Hepatocyte (in vitro differentiated cells): ENCODE measurements at regions not wholly inside any gene's neighbourhood (a gene's known extent, or its start where the extent isn't known, plus 50 kb on each side); places are given as distances from the start of the nearest gene placed in this dataset.

Source experiments
- DNase-seq: peaks from one replicate; pipeline ENCODE4 v3.0.0-alpha.2; 2016; ENCODE audit warnings: low spot score
- H2AFZ ChIP-seq: fragments of 200-600 bp; sonication (generic); 2 replicates; pipeline ENCODE4 v1.6.0; 2016; ENCODE audit warnings: antibody characterized with exemption, mild to moderate bottlenecking
- H3K27ac ChIP-seq: fragments of 200-600 bp; sonication (generic); 2 replicates; pipeline ENCODE4 v1.5.1; 2016; ENCODE audit warnings: mild to moderate bottlenecking
- H3K27me3 ChIP-seq: fragments of 200-600 bp; sonication (generic); 2 replicates; pipeline ENCODE4 v1.6.1; 2016
- H3K36me3 ChIP-seq: fragments of 200-600 bp; sonication (generic); replicated peaks from 2 replicates; pipeline ENCODE4 v1.5.1; 2016; ENCODE audit warnings: low read depth; ENCODE audit not compliant: insufficient read depth
- H3K4me1 ChIP-seq: fragments of 200-600 bp; sonication (generic); 2 replicates; pipeline ENCODE4 v1.5.1; 2016; ENCODE audit warnings: mild to moderate bottlenecking, moderate library complexity; ENCODE audit not compliant: insufficient read depth
- H3K4me2 ChIP-seq: fragments of 200-600 bp; sonication (generic); 2 replicates; pipeline ENCODE4 v1.6.0; 2016
- H3K4me3 ChIP-seq: fragments of 200-600 bp; sonication (generic); 2 replicates; pipeline ENCODE4 v1.5.1; 2016; ENCODE audit warnings: mild to moderate bottlenecking
- H3K79me2 ChIP-seq: fragments of 200-600 bp; sonication (generic); 2 replicates; pipeline ENCODE4 v1.6.0; 2017; ENCODE audit warnings: mild to moderate bottlenecking
- H3K9me2 ChIP-seq: fragments of 200-600 bp; sonication (generic); replicated peaks from 2 replicates; pipeline ENCODE4 v1.6.0; 2017; ENCODE audit warnings: mild to moderate bottlenecking; ENCODE audit not compliant: insufficient read depth
- H3K9me3 ChIP-seq: fragments of 200-600 bp; sonication (generic); 2 replicates; pipeline ENCODE4 v1.5.1; 2016; ENCODE audit warnings: low read depth, mild to moderate bottlenecking
- H4K20me1 ChIP-seq: fragments of 200-600 bp; sonication (generic); 2 replicates; pipeline ENCODE4 v1.6.0; 2016; ENCODE audit warnings: mild to moderate bottlenecking; ENCODE audit not compliant: insufficient read depth, poor library complexity, severe bottlenecking
- EZH2 ChIP-seq: fragments of 200-600 bp; sonication (generic); IDR thresholded peaks from 2 replicates; pipeline ENCODE4 v1.6.1; 2016; ENCODE audit warnings: antibody characterized with exemption, mild to moderate bottlenecking, borderline replicate concordance
- EZH2phosphoT487 ChIP-seq: fragments of 200-600 bp; sonication (generic); IDR thresholded peaks from one replicate; pipeline ENCODE4 v1.6.1; 2018; ENCODE audit warnings: antibody characterized with exemption, mild to moderate bottlenecking, low read depth, moderate library complexity; ENCODE audit not compliant: unreplicated experiment, severe bottlenecking
- WGBS: methylation state at CpG from one replicate; pipeline ENCODE4 v1.1.6; 2016; ENCODE audit warnings: low lambda C conversion rate; ENCODE audit errors: missing lambda C conversion rate; 5-methylcytosine and 5-hydroxymethylcytosine counted together
- TF ChIP-seq, protein P1 (sequence below): fragments of 200-600 bp; sonication (generic); IDR thresholded peaks from 2 replicates; pipeline ENCODE4 v1.5.1; 2016; ENCODE audit warnings: antibody characterized with exemption, mild to moderate bottlenecking; ENCODE audit not compliant: poor library complexity

DNA sequence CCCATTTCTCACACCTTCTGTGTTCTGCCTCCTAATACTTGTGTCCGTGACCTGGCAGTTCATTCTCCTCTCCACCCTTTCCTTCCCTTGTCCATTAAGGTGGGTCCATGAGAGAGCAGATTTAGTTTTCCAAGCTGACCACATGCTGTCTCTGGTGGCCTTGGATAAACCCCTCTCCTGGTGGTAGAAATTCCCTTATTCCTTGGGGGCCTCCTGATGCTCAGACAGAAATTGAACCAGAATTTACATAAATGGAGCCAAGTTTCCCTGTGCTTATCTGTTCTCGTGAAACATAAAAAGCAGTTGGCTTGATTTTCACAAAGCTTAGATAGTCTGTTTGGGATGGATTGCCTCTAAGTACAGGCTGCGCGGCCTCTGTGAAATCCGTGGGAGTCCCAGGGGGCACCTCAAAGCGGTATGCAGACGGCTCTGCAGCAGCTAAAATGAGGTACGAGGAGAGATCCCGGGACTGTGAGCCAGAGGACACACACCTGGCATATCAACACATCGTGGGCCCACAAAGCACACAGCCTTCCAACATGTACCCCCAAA lies 101.0 kb upstream of the NMNAT3 start:
- Histone ChIP-seq H3K4me2 (no peak overlapping the region), H4K20me1 (no peaks in the 10 kb centered on the region), H2AFZ (no peak overlapping the region), H3K36me3 (no peaks in the 10 kb centered on the region), H3K79me2 (no peaks in the 10 kb centered on the region), H3K27me3 (no peaks in the 10 kb centered on the region), H3K4me3 (no peak overlapping the region), H3K9me3 (no peaks in the 10 kb centered on the region), H3K9me2 (no peaks in the 10 kb centered on the region), H3K27ac (no peak overlapping the region), H3K4me1 (peaks cover 4% of the 10 kb centered on the region)
- 60% methylated on average over 10 of the region's 10 CpGs for WGBS
- no peak for DNase-seq
- TF ChIP-seq EZH2 (no peak), EZH2phosphoT487 (no peak)
- TF ChIP-seq, protein P1, sequence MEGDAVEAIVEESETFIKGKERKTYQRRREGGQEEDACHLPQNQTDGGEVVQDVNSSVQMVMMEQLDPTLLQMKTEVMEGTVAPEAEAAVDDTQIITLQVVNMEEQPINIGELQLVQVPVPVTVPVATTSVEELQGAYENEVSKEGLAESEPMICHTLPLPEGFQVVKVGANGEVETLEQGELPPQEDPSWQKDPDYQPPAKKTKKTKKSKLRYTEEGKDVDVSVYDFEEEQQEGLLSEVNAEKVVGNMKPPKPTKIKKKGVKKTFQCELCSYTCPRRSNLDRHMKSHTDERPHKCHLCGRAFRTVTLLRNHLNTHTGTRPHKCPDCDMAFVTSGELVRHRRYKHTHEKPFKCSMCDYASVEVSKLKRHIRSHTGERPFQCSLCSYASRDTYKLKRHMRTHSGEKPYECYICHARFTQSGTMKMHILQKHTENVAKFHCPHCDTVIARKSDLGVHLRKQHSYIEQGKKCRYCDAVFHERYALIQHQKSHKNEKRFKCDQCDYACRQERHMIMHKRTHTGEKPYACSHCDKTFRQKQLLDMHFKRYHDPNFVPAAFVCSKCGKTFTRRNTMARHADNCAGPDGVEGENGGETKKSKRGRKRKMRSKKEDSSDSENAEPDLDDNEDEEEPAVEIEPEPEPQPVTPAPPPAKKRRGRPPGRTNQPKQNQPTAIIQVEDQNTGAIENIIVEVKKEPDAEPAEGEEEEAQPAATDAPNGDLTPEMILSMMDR, result no peak

DNA sequence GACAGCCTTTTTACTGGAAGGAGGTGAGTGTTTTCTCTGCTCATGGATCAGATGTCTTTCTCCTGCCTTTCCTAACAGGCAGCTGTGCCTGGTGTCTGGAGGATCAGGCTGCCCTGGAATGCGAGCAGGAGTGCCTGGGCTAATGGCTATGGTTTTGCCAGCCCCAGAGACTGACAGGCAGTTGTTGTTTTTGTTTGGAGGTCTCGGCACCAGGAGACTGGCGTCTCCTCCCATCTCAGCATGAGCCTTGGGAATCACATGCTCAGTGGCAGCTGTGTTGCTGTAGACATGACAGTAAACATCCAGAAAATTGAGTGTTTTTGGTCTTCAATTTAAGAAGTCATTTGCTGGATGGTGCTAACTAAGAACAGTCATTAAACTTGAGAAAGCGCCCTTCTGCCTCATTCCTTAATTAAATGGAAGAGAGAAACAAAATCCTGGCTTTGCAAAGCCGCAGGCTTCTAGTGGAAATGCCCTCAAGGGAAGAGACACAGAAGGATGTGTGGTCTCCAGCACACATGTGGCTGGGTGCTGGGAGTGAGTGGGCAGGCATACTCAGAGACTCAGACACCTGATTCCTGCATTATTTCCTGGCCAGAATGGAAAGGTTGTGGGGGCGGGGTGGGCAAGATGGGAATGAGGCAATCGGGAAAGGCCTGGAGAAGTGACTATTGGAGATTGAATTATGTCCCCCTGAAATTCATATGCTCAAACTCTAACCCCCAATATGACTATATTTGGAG lies 97.0 kb upstream of the NMNAT3 start:
- H3K9me2 ChIP-seq, result no peaks in the 10 kb centered on the region
- no peak overlapping the region for H3K4me3 ChIP-seq
- no peak overlapping the region for H2AFZ ChIP-seq
- no peaks in the 10 kb centered on the region for H3K9me3 ChIP-seq
- H3K36me3 ChIP-seq, result no peaks in the 10 kb centered on the region
- H3K79me2 ChIP-seq, result no peaks in the 10 kb centered on the region
- no peak for TF ChIP-seq EZH2
- no peak for TF ChIP-seq EZH2phosphoT487
- TF ChIP-seq, protein P1, result no peak
- H4K20me1 ChIP-seq, result no peaks in the 10 kb centered on the region
- H3K4me2 ChIP-seq, result no peak overlapping the region
- 55% methylated on average over 7 of the region's 7 CpGs for WGBS
- peak overlapping the region; percentile 69 for H3K27ac ChIP-seq
- DNase-seq, result peak; percentile 54
- H3K4me1 ChIP-seq, result peaks cover 4% of the 10 kb centered on the region
- H3K27me3 ChIP-seq, result no peaks in the 10 kb centered on the region

DNA sequence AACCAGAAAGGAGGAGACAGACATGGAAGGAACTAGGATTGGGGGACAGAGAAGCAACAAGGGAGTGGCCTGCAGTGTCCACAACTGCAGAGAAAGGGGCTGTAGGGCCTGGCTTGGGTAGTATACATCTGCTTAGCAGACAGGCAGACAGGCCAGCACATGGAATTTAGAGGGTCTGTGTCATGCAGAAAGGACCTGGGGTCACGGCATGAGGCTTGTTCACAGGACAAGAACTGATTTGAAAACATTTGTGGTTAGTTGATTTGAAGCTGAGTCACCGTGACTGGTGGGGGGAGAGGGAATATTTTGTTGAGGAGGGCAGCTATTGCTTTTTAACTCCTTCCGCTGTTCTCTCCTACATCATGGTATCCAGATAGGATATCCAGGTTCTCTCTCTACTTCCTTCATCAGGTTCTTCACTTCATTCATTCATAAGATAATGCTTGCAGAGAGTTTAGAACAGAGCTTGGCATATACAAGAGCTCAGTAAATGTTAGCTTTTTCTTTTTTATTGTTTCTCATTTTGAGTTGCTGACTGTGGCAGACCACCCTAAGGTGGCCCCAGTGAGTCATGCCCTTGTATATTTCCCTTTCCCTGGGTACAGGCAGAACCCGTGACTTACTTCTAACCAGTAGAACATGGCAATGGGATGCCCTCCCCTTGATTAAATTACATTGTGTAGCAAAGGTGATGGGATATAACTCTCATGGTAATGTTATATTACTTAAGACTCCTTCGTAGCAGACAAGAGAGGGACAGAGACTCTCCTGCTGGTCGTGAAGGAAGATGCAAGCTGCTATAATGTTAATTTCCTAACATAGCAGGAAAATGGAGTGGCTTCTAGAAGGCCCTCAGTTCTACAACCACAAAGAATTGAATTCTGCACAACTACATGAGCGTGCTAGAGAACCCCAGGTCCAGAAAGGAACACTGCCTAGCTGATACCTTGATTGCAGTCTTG lies 95.0 kb upstream of the NMNAT3 start:
- Histone ChIP-seq H3K9me2 (no peaks in the 10 kb centered on the region), H3K79me2 (no peaks in the 10 kb centered on the region), H3K27ac (no peak overlapping the region), H3K4me3 (no peak overlapping the region), H3K4me2 (no peak overlapping the region), H2AFZ (no peak overlapping the region), H4K20me1 (no peaks in the 10 kb centered on the region), H3K4me1 (peaks cover 4% of the 10 kb centered on the region), H3K27me3 (no peaks in the 10 kb centered on the region), H3K9me3 (no peaks in the 10 kb centered on the region), H3K36me3 (no peaks in the 10 kb centered on the region)
- TF ChIP-seq EZH2phosphoT487 (no peak), EZH2 (no peak)
- TF ChIP-seq, protein P1, result no peak
- WGBS, result 82% methylated on average over 7 of the region's 7 CpGs
- no peak for DNase-seq
